CD1c-positive myeloid dendritic cell (primary cell): ENCODE measurements at regions not wholly inside any gene's neighbourhood (a gene's known extent, or its start where the extent isn't known, plus 50 kb on each side); places are given as distances from the start of the nearest gene placed in this dataset.
"Not testable (repeated sequence)": the region's sequence is repeated elsewhere in the genome, so short reads cannot be mapped to it uniquely, and the experiment has no call there.

Experiments used
- DNase-seq: peaks from one replicate; pipeline ENCODE4 v3.0.0-alpha.2; 2016; ENCODE audit errors: extremely low spot score

DNA sequence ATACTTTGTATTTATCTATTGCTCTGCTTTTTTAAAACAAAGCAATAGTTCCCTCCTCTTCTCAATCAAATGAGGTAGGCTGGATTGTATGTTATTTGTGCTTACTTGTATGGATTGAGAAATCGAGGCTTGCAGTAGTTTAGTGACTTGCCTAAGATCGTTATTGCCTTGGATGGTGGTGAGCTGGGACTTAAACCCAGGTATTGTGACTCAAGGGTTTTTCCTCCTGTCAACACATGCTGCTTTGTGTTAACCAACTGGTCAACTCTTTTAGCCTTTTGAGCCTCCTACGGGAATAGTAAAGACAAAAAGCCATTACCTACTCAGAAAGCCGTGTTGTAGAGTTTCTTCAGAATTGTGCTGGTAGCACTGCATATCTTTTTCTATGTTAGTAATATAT is 95.2 kb upstream of the THUMPD2 start:
- no peak for DNase-seq

- no peak for DNase-seq
Observed at GRCh38 chr2:39873586-39873985, 94.5 kb upstream of the THUMPD2 start.

- DNase-seq: no peak
Observed at GRCh38 chr2:39872748-39873147, 93.7 kb upstream of the THUMPD2 start.

GRCh38 chr2:39871291-39871761 is 92.3 kb upstream of the THUMPD2 start:
- DNase-seq: no peak

DNA sequence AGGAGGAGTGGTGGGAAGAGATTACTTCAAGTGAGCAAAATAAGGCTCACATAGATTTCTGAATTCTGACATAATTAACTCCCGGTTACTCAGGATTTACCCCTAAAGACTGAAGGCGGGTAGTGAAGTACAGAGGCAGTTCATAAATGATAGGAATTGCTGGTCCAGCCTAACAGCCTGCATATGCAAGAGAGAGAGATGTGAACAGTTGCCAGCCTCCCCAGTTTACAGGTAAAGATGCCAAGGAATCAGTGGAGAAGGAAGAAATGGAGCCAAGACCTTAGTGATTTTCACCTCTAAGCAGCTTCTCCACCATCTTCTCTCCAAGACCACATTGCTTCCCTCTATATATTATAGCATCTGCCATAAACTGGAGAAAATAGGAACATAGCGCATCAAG is 91.8 kb upstream of the THUMPD2 start:
- DNase-seq: no peak

DNA sequence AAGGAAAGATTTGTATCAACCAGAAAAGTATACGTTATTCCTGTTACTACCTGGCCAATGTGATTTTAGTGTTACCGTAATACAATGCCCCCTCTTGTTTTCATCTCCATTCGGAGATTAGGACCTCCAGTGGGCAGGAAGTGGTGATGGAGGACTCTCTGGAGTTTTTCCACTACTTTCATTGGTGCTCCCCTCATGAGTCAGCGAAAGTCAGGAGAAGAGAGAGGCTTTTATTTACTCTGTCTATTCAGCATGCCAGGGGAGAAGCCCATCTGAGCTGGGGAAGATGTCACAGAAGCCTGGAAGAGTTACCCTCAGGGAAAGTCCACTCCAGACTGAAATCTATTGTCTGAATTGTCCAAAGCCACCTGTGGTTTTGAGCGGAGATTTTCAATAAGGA is 88.2 kb upstream of the THUMPD2 start:
- DNase-seq: no peak

DNA sequence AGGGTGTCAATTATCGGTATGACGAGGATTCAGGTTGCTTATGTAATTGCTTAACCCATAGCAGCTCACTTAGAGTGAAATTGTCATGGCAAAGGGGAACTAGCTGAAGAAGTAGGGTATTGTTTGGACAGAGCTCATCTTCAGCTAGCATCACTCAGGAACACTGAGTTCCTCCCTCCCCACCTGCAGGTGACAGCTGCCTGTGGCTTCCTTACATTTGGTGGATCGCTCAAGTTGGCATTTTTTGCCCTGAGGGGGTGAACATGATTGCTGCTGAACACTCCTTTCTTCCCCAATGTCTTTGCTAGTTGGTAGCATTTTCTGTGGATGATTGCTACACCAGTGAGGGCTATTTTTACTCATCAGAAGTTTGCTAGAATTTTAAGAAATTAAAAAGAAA is 86.7 kb upstream of the THUMPD2 start:
- no peak for DNase-seq

DNA sequence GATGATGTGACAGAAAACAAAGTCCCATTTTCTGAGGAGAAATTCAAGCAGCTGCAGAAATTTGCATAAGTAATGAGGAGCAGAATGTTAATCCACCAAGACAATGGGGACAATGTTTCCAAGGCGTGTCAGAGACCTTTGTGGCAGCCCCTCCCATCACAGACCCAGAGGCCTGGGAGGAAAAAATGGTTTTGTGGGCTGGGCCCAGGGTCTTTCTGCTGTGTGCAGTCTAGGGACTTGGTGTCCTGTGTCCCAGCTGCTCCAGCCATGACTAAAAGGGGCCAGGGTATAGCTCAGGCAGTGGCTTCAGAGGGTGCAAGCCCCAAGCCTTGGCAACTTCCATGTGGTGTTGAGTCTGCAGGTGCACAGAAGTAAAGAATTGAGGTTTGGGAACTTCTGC is 84.6 kb upstream of the THUMPD2 start:
- DNase-seq: not testable (repeated sequence)

- no peak for DNase-seq
Observed at GRCh38 chr2:39860538-39860937, 81.5 kb upstream of the THUMPD2 start.

DNA sequence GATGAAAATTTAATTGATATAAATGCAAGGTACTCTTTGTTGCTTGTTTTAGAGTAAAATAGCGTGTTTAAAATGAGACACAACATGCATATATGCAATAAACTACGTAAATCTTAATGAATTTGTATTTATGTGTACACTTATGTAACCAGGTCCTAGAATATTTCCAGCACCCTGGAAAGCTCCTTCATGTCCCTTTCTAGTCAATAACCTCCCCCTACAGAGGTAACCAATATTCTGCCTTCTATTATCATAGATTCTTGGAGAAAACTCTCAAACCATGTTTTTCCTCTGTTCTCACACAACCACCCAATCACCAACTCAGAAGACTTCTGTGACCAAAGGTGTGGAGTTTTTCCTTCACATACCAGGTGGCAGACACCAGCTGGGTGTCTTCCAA is 79.6 kb upstream of the THUMPD2 start:
- no peak for DNase-seq

DNA sequence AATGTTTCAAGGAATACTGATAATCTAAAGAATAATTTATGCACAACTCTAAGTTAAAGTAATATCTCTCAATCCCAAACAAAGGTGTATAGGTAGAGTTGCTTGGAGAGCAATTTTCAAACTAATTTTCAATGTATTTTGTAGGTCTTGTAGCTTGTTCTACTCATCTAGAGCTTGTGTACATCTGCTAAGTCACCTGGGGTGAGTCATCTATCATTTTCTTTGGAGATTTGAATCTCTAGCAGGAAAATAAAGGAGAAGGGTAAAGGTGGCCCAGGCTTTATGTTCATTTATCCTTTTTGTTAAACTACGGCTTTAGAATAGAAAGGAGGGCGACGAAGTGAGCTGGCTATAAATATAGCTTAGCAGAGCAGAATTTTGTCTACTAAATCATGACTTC is 76.8 kb upstream of the THUMPD2 start:
- no peak for DNase-seq

GRCh38 chr2:39854771-39855170 is 75.7 kb upstream of the THUMPD2 start:
- no peak for DNase-seq

DNA sequence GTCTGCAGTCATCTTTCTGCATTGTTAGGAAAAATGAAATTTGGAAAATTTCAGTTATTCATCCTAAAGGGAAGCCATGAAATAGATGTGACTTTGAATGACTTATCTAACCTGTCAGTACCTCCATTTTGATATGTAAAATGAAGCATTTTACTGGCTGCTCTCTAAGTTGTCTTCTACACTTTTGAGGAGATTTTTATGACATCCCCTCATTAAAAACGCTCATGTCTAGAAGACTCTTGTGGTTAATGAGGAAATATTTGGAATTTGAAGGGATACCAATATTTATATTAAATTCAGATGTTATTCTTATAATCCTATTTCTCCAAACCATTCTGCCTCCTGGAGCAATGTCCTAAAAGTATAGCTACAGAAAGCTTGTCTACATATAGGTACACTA is 73.8 kb upstream of the THUMPD2 start:
- no peak for DNase-seq

DNA sequence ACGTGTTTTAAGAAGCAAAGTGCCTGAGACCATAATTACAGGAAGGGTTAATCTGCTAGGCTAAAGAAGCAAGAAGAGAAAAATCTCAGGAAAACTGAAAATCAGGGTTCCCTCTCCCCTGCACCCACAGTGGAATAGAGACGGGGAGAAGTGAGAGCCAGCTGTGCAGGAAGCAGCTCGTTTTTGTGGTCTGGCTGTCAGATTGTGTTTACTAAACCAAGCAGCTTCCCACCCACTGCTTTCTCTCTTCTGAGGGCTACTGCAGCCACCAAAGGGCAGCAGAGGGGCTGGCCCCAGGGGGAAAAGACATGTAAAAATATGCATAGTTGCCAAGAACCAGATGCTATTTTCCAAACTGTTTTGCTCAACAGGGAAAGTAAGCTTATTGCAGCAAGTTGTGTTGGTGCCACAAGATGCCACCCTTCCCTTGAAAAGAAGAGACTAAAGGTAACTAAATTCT is 72.6 kb upstream of the THUMPD2 start:
- DNase-seq: peak; percentile 46

DNA sequence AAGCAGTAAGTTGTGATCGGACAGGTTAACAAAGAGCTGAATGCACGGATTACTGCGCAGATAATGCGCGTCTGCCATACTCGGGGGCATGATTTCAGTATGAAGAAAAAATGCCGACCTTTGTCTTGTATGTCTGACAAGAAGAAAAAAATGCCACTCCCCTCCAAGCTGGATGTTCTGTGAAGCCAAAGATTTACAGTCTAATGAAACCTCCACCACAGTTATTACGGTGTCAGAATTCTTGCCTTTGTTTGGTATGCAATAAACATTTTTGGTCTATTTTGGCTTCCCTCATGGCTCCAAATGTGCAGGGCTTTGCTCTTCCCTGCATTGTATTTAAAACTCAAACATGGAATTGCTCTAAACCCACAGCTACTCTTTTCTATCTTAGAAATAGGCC is 72.2 kb upstream of the THUMPD2 start:
- DNase-seq: no peak

DNA sequence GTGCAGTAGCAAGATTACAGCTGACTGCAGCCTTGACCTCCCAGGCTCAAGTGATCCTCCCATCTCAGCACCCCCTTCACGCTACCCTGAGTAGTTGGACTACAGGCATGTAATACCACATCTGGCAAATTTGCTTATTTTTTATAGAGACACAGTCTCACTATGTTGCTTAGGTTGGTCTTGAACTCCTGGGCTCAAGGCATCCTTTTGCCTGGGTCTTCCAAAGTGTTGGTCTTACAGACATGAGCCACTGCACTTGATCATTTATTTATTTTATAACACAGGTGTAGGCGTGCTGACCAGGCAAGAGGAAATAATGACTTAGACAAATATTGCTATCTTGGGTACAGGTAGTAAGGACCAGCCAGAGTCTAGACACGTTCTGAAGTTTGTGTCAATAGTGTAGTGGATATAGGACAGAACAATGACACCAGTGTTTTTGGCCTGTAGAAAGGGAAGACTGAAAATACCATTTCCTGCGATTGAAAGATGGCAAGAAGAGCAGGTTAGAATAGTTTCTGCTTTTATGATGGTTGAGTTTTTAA is 71.0 kb upstream of the THUMPD2 start:
- DNase-seq: no peak

DNA sequence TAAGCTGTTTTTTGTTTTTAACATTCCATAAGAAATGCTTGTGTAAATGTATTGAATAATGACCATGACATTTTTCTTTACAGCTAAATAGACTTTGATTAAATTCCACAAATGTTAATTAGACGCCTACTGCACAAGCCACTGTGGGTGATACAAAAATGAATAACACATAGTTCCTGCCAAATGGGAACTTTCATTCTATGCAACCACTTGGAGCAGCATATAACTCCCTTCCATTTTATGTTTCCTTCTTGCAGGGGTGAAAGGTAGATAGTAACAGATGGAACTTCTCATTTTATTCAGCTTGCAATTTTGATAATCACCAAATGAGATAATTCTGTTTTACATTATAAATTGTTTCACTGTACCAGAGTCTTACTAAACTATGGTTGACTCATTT is 70.0 kb upstream of the THUMPD2 start:
- DNase-seq: no peak

DNA sequence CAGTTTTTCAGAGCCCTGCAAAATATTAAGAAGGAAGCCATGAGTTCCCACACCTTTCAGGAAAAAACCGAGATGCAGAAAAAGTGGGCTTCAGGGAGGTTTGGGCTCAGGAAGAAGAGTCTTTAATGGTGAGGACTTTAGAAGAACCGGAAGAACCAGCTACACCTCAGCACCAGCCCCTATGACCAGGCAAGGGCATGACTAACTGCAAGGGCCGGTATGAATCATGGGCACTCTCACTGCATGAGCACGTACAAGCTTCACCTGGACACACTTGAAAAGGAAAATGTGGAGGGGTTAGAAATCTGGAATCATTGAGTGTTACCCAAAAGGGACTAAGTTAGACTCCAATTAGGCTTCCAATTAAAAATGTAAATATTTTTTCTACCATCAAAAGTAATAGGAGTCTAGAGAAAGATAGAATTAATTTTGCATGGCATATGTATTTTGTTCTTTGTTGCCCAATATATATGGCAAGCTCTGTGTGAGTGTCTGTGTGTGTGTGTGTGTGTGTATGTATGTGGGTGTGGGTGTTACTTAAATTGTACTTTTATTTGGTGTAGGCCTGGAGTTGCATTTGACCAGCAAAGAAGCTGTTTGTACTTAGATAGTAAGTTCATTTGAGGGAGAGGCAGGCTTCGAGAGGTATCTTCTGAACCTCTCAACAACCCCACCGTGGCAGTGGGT is 66.5 kb upstream of the THUMPD2 start:
- DNase-seq: no peak

DNA sequence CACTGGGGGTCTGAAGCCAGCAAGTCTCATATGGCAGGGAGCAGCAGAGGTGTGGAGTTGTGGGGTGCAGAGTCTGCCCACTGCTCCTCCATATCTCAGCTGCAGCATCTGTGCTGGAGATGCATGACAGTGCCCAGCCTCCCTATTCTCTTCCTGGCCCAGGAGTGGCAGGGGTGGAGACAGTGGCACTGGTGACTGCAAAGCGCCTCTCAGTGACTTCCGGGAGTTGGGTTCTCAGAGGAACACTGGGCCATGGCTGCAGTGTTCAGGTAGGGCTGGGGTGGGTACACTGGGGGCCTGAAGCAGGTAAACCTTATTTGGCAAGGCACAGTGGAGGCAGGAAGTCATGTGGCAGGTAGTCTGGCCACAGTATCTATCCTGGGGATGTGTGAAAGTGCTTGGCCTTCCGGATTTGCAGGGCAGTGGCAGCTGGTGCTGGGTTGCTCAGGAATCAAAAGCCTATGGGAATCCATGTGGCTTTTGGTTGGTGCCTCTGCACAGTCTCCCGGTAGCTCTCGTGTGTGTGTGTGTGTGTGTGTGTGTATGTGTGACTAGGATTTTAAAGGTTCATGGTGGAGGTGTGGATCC is 60.3 kb upstream of the THUMPD2 start:
- no peak for DNase-seq

DNA sequence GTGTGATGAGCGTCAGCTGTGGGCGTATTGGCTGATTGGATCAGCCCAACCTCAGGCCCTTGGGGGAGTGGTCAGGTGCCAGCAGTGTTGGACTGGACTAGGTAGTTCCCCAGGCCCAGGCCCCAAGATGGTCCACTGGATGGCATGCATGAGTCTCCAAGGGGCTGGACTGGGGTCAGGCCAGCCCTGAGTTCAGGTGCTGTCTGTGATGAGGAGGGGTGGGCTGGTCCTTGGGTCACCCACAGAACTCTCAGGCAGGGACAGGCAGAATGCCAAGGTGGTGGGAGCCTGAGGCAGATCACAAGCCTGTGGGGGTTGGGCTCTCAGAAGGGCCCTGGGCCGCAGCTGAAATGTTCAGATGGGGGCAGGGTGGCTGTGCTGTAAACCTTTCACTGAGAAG is 59.5 kb upstream of the THUMPD2 start:
- no peak for DNase-seq

DNA sequence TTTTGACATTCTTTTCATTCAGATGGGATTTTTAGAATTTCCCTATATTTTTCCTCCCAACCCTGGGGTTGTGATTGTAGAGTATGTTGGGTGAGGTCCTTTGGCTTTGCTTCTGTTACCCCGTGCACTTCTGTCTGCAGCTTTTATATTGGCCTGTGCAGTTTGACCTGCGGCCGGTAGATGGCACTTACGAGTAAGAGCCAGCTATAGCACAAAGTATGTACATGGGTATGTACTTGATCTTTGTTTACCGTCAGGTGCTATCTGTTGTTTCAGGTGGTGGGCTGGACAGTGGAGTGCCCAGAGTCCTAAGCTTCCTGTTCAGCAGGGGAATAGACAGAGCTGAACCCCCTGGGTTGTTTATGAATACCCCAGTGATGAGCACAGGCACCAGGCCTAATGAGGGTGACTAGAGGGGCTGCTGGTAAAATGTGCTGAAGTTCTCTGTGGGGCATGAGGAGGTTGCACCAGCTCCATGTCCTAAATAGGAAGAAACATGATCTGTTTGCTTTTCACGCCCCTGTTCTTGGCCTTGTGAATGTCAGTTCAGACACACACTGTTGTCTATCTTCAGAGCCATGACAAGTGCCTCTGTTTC is 58.9 kb upstream of the THUMPD2 start:
- no peak for DNase-seq

DNA sequence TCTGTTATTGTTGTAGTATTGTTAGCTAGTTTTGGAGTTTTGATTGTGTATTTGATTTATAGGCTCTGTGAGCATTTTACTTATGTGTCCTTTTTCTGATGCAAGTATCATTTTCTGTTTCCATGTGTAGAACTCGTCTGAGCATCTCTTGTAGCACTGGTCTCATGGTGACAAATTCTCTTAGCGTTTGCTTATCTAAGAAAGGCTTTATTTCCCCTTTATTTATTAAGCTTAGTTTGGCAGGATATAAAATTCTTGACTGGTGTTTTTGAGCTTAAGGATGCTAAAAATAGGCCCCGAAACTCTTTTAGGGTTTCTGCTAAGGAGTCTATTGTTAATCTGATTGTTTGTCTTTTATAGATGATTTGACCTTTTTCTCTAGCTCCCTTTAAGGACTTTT is 57.6 kb upstream of the THUMPD2 start:
- DNase-seq: no peak

- DNase-seq: no peak
Observed at GRCh38 chr2:39834426-39834825, 55.4 kb upstream of the THUMPD2 start.
